NCI-H146 treated with DMSO at 0.1 percent for 48 hours (cell line): ENCODE measurements at regions not wholly inside any gene's neighbourhood (a gene's known extent, or its start where the extent isn't known, plus 50 kb on each side); places are given as distances from the start of the nearest gene placed in this dataset.

Experiments used
- DNase-seq: peaks from one replicate; lab custom pipeline; 2025; ENCODE audit not compliant: unreplicated experiment; lab: John Stamatoyannopoulos, UW

GRCh38 chr3:148077318-148077923 lies 620.3 kb upstream of the AGTR1 start:
- peak; percentile 31 for DNase-seq

- no peak for DNase-seq
These were observed 619.7 kb upstream of the AGTR1 start for GRCh38 chr3:148077965-148078364.

- no peak for DNase-seq
These were observed 619.0 kb upstream of the AGTR1 start for GRCh38 chr3:148078658-148079057.

GRCh38 chr3:148079370-148079769 lies 618.3 kb upstream of the AGTR1 start:
- no peak for DNase-seq

GRCh38 chr3:148081926-148082325 lies 615.8 kb upstream of the AGTR1 start:
- no peak for DNase-seq

GRCh38 chr3:148082506-148083280 lies 615.0 kb upstream of the AGTR1 start:
- DNase-seq = no peak

- DNase-seq = no peak
These were observed 614.0 kb upstream of the AGTR1 start for GRCh38 chr3:148083526-148084182.

GRCh38 chr3:148084931-148085330 lies 612.8 kb upstream of the AGTR1 start:
- DNase-seq = no peak

- DNase-seq = no peak
These were observed 609.9 kb upstream of the AGTR1 start for GRCh38 chr3:148087601-148088371.

- no peak for DNase-seq
These were observed 608.5 kb upstream of the AGTR1 start for GRCh38 chr3:148089171-148089570.

- DNase-seq = no peak
These were observed 607.5 kb upstream of the AGTR1 start for GRCh38 chr3:148090156-148090555.

GRCh38 chr3:148092624-148093347 lies 604.9 kb upstream of the AGTR1 start:
- DNase-seq = no peak

GRCh38 chr3:148093753-148094152 lies 604.0 kb upstream of the AGTR1 start:
- DNase-seq = no peak

GRCh38 chr3:148095962-148096361 lies 601.7 kb upstream of the AGTR1 start:
- DNase-seq = no peak

- DNase-seq = no peak
These were observed 597.2 kb upstream of the AGTR1 start for GRCh38 chr3:148100476-148100875.

- no peak for DNase-seq
These were observed 596.6 kb upstream of the AGTR1 start for GRCh38 chr3:148101061-148101460.

GRCh38 chr3:148102156-148102555 lies 595.5 kb upstream of the AGTR1 start:
- DNase-seq = no peak

- no peak for DNase-seq
These were observed 591.6 kb upstream of the AGTR1 start for GRCh38 chr3:148106062-148106461.

- DNase-seq = no peak
These were observed 570.7 kb upstream of the AGTR1 start for GRCh38 chr3:148126956-148127355.

GRCh38 chr3:148128136-148128535 lies 569.6 kb upstream of the AGTR1 start:
- no peak for DNase-seq
